Testis (tissue), 2 donors: ENCODE measurements at regions not wholly inside any gene's neighbourhood (a gene's known extent, or its start where the extent isn't known, plus 50 kb on each side); places are given as distances from the start of the nearest gene placed in this dataset.

ENCODE experiments used
- DNase-seq: peaks from one replicate; pipeline ENCODE4 v3.0.0-alpha.2; 2019
- H3K27ac ChIP-seq, 2 donors: fragments of 200-600 bp; sonication (generic); one replicate each; pipeline ENCODE4 v1.5.1; 2019
- H3K27me3 ChIP-seq: fragments of 200-600 bp; sonication (generic); one replicate; pipeline ENCODE4 v1.5.1; 2019
- H3K36me3 ChIP-seq: fragments of 200-600 bp; sonication (generic); one replicate; pipeline ENCODE4 v1.5.1; 2017; ENCODE audit warnings: low read depth; ENCODE audit errors: missing control alignments
- H3K4me1 ChIP-seq: fragments of 200-600 bp; sonication (generic); one replicate; pipeline ENCODE4 v1.5.1; 2019
- H3K4me3 ChIP-seq, 2 donors: fragments of 200-600 bp; sonication (generic); one replicate each; pipeline ENCODE4 v1.5.1; 2017 to 2019
- H3K9me3 ChIP-seq: fragments of 200-600 bp; sonication (generic); one replicate; pipeline ENCODE4 v1.5.1; 2017
- POLR2A ChIP-seq: fragments of 450-650 bp; IDR thresholded peaks from one replicate; pipeline ENCODE4 v1.6.1; 2017; ENCODE audit warnings: antibody characterized with exemption, mild to moderate bottlenecking, moderate library complexity
- WGBS, 2 donors: methylation state at CpG; one replicate each; pipeline ENCODE4 v1.1.5; 2018; 5-methylcytosine and 5-hydroxymethylcytosine counted together
- intact Hi-C: fragments of 100-400 bp; cut with DNase I; formaldehyde crosslinking; loops from one replicate; pipeline ENCODE4 v1.15.1; 2023; ENCODE audit warnings: low total_unique reads
- TF ChIP-seq, protein P1 (sequence below), 3 experiments: fragments of 450-650 bp in 2 of 3; fragments of 200-600 bp in 1 of 3; sonication (generic) in 1 of 3; IDR thresholded peaks; one replicate each; pipeline ENCODE4 v1.5.1; 2016 to 2019; ENCODE audit warnings: antibody characterized with exemption in 3 of 3, mild to moderate bottlenecking in 2 of 3, moderate library complexity in 1 of 3

- H3K27ac ChIP-seq, result no peak overlapping the region
- intact Hi-C loops, result no loop called here
- TF ChIP-seq, protein P1, sequence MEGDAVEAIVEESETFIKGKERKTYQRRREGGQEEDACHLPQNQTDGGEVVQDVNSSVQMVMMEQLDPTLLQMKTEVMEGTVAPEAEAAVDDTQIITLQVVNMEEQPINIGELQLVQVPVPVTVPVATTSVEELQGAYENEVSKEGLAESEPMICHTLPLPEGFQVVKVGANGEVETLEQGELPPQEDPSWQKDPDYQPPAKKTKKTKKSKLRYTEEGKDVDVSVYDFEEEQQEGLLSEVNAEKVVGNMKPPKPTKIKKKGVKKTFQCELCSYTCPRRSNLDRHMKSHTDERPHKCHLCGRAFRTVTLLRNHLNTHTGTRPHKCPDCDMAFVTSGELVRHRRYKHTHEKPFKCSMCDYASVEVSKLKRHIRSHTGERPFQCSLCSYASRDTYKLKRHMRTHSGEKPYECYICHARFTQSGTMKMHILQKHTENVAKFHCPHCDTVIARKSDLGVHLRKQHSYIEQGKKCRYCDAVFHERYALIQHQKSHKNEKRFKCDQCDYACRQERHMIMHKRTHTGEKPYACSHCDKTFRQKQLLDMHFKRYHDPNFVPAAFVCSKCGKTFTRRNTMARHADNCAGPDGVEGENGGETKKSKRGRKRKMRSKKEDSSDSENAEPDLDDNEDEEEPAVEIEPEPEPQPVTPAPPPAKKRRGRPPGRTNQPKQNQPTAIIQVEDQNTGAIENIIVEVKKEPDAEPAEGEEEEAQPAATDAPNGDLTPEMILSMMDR (IDR thresholded peaks at IDR 0.05), result no peak
- TF ChIP-seq POLR2A, result no peak
- H3K4me1 ChIP-seq, result no peaks in the 10 kb centered on the region
- H3K36me3 ChIP-seq, result no peaks in the 10 kb centered on the region
- H3K4me3 ChIP-seq, result no peak overlapping the region
- whole genome bisulfite sequencing, 2 donors, result 80 to 84% methylated on average over 11 of the region's 11 CpGs
- no peaks in the 10 kb centered on the region for H3K9me3 ChIP-seq
- no peak for DNase-seq
- no peaks in the 10 kb centered on the region for H3K27me3 ChIP-seq
Observed at GRCh38 chr5:173697931-173698579, 81.6 kb upstream of the BOD1 start.

- no peaks in the 10 kb centered on the region for H3K27me3 ChIP-seq
- no peaks in the 10 kb centered on the region for H3K9me3 ChIP-seq
- H3K36me3 ChIP-seq, result no peaks in the 10 kb centered on the region
- no peak overlapping the region for H3K27ac ChIP-seq
- H3K4me1 ChIP-seq, result no peaks in the 10 kb centered on the region
- 89 to 97% methylated on average over 2 of the region's 2 CpGs for WGBS, 2 donors
- no peak for DNase-seq
- no peak overlapping the region for H3K4me3 ChIP-seq
- intact Hi-C loops, result no loop called here
- no peak for TF ChIP-seq POLR2A
- TF ChIP-seq, protein P1 (IDR thresholded peaks at IDR 0.05), result no peak
Observed at GRCh38 chr5:173699966-173700365, 83.5 kb upstream of the BOD1 start.

DNA sequence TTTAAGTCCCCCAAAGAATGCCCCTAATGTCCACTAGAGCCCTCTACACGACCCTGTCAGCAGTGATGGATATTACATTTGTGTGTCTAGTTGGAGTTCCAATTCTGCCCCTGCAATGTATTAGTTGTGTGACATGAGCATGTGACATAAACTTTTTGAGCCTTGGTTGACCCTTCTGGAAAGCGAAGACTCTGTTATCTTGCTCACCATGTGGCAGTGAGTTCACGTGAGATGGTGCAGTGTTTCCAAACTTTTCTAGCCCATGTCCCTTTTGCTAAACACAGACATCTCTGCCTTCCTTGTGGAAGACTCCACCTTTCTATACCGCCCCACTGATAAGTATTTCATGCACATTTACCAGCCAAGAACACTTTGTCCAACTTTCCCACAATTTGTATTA is 87.0 kb upstream of the BOD1 start:
- Histone ChIP-seq H3K4me1 (no peaks in the 10 kb centered on the region), H3K4me3 (no peak overlapping the region), H3K36me3 (no peaks in the 10 kb centered on the region), H3K9me3 (no peaks in the 10 kb centered on the region), H3K27ac (no peak overlapping the region), H3K27me3 (no peaks in the 10 kb centered on the region)
- no peak for DNase-seq
- intact Hi-C loops, result no loop called here
- TF ChIP-seq, protein P1 (IDR thresholded peaks at IDR 0.05), result no peak
- TF ChIP-seq POLR2A, result no peak
- WGBS, 2 donors, result 67% methylated on average over 4 of the region's 4 CpGs

GRCh38 chr5:173704615-173705511 is 88.4 kb upstream of the BOD1 start:
- 87 to 88% methylated on average over 22 of the region's 22 CpGs for WGBS, 2 donors
- H3K36me3 ChIP-seq, result no peaks in the 10 kb centered on the region
- H3K27me3 ChIP-seq, result no peaks in the 10 kb centered on the region
- intact Hi-C loops, result no loop called here
- TF ChIP-seq POLR2A, result no peak
- TF ChIP-seq, protein P1 (IDR thresholded peaks at IDR 0.05), result no peak
- H3K4me3 ChIP-seq, result no peak overlapping the region
- DNase-seq, result no peak
- no peaks in the 10 kb centered on the region for H3K4me1 ChIP-seq
- H3K9me3 ChIP-seq, result no peaks in the 10 kb centered on the region
- H3K27ac ChIP-seq, result no peak overlapping the region
